Karpas-422 (cell line): ENCODE measurements at regions not wholly inside any gene's neighbourhood (a gene's known extent, or its start where the extent isn't known, plus 50 kb on each side); places are given as distances from the start of the nearest gene placed in this dataset.

Experiments used
- DNase-seq: peaks from one replicate; pipeline ENCODE4 v3.0.0-alpha.2; 2015
- H2AFZ ChIP-seq: fragments of 200-600 bp; sonication (generic); 2 replicates; pipeline ENCODE4 v1.6.1; 2014; ENCODE audit warnings: antibody characterized with exemption, low read length, mixed read lengths
- H3K27ac ChIP-seq: fragments of 200-600 bp; sonication (generic); 2 replicates; pipeline ENCODE4 v1.5.1; 2014; ENCODE audit warnings: mild to moderate bottlenecking, low read length, moderate library complexity
- H3K27me3 ChIP-seq: fragments of 200-600 bp; sonication (generic); 2 replicates; pipeline ENCODE4 v1.6.1; 2014; ENCODE audit warnings: low read length, mixed read lengths
- H3K36me3 ChIP-seq: fragments of 200-600 bp; sonication (generic); 2 replicates; pipeline ENCODE4 v1.6.1; 2014; ENCODE audit warnings: low read length, mixed read lengths; ENCODE audit not compliant: insufficient read depth
- H3K4me1 ChIP-seq: fragments of 200-600 bp; sonication (generic); 2 replicates; pipeline ENCODE4 v1.6.1; 2014; ENCODE audit warnings: mild to moderate bottlenecking, low read length, mixed read lengths
- H3K4me2 ChIP-seq: fragments of 200-600 bp; sonication (generic); 2 replicates; pipeline ENCODE4 v1.6.1; 2014; ENCODE audit warnings: low read length, low read depth, mild to moderate bottlenecking; ENCODE audit not compliant: poor library complexity, severe bottlenecking
- H3K4me3 ChIP-seq: fragments of 200-600 bp; sonication (generic); 2 replicates; pipeline ENCODE4 v1.5.1; 2014; ENCODE audit warnings: mild to moderate bottlenecking, antibody characterized with exemption, low read length, mixed read lengths
- H3K79me2 ChIP-seq: fragments of 200-600 bp; sonication (generic); 2 replicates; pipeline ENCODE4 v1.6.1; 2014; ENCODE audit warnings: mild to moderate bottlenecking, low read length, mixed read lengths
- H3K9ac ChIP-seq: fragments of 200-600 bp; sonication (generic); 2 replicates; pipeline ENCODE4 v1.6.0; 2014; ENCODE audit warnings: low read length
- H3K9me2 ChIP-seq: fragments of 200-600 bp; sonication (generic), shearing (Covaris generic); replicated peaks from 2 replicates; pipeline ENCODE4 v1.6.0; 2014; ENCODE audit warnings: mild to moderate bottlenecking, low read length, moderate library complexity; ENCODE audit not compliant: insufficient read depth
- H3K9me3 ChIP-seq: fragments of 300-700, 200-600 bp; sonication (generic); 2 replicates; pipeline ENCODE4 v1.6.1; 2014; ENCODE audit warnings: low read length, mixed read lengths
- H4K20me1 ChIP-seq: fragments of 200-600 bp; sonication (generic); 2 replicates; pipeline ENCODE4 v1.6.1; 2014; ENCODE audit warnings: mild to moderate bottlenecking, antibody characterized with exemption, low read length, low read depth; ENCODE audit not compliant: insufficient read depth

DNA sequence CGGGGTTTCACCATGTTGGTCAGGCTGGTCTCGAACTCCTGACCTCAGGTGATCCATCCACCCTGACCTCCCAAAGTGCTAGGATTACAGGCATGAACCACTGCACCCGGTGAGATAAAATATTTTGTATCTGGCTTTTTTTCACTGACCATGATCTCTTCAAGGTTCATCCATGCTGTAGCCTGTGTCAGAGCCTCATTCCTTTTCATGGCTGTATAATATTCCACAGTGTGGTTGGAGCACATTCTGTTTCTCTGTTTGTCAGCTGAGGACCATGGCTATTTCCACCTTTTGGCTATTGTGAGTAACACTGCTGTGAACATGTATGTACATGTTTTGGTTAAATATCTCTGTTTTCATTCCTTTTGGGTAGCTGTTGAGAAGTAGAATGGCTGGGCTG, 169.2 kb downstream of the SHOX start:
- Histone ChIP-seq H3K4me3 (no peak overlapping the region), H3K4me1 (no peaks in the 10 kb centered on the region), H3K27ac (no peak overlapping the region), H2AFZ (no peak overlapping the region), H3K9me3 (no peaks in the 10 kb centered on the region), H3K36me3 (no peaks in the 10 kb centered on the region), H3K9me2 (no peaks in the 10 kb centered on the region), H3K27me3 (no peaks in the 10 kb centered on the region), H3K4me2 (no peak overlapping the region), H3K9ac (no peak overlapping the region), H3K79me2 (no peaks in the 10 kb centered on the region), H4K20me1 (no peaks in the 10 kb centered on the region)
- DNase-seq: no peak

DNA sequence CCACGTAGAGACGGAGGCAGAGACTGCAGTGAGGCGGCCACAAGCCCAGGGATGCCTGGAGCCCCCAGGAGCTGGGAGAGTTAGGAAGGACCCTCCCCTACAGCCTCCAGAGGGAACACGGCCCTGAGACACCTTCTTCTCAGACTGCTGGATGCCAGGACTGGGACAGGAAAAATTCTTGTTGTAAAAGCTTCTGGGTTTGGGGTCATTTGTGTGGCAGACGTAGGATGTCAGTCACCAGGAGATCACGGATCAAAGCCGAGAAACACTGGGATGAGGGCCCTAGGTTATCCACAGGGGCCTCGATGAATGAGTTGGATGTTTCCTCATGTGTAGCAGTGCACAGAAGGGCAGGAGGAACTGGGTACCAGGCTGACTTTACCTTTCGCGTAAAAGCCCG, 163.7 kb downstream of the SHOX start:
- Histone ChIP-seq H3K9me2 (no peaks in the 10 kb centered on the region), H3K36me3 (no peaks in the 10 kb centered on the region), H3K79me2 (no peaks in the 10 kb centered on the region), H2AFZ (no peak overlapping the region), H3K4me3 (no peak overlapping the region), H3K27ac (no peak overlapping the region), H3K4me1 (no peaks in the 10 kb centered on the region), H4K20me1 (no peaks in the 10 kb centered on the region), H3K9ac (no peak overlapping the region), H3K27me3 (no peaks in the 10 kb centered on the region), H3K4me2 (no peak overlapping the region), H3K9me3 (no peaks in the 10 kb centered on the region)
- DNase-seq: no peak

DNA sequence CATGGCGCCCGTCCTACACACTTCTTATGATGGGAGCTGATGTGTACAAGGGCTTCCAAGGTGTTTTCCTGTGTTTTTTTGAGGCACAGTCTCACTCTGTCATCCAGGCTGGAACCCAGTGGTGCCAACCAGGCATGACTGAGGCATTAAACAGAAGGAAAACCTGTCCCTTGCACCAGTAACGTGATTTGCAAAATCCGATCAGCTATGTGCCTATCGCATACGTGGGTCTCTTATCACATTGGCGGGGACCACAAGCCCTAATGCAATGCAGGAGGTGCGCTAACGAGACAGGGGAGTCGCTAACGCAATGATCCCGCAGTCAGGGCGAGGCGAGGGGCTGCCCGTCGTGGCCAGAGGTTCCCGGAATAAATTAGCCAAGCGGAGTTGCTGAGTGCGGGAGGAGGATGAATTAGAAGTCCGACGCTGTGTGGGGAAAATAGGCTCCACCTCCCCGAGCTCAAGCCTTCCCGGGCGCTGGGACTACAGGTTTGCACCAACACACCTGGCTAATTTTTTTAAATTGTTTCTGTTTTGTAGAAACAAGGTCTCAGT, 162.7 kb downstream of the SHOX start:
- Histone ChIP-seq H3K9ac (no peak overlapping the region), H3K79me2 (no peaks in the 10 kb centered on the region), H2AFZ (no peak overlapping the region), H4K20me1 (no peaks in the 10 kb centered on the region), H3K9me3 (no peaks in the 10 kb centered on the region), H3K27ac (no peak overlapping the region), H3K27me3 (no peaks in the 10 kb centered on the region), H3K4me2 (no peak overlapping the region), H3K9me2 (no peaks in the 10 kb centered on the region), H3K36me3 (no peaks in the 10 kb centered on the region), H3K4me1 (no peaks in the 10 kb centered on the region), H3K4me3 (no peak overlapping the region)
- no peak for DNase-seq

DNA sequence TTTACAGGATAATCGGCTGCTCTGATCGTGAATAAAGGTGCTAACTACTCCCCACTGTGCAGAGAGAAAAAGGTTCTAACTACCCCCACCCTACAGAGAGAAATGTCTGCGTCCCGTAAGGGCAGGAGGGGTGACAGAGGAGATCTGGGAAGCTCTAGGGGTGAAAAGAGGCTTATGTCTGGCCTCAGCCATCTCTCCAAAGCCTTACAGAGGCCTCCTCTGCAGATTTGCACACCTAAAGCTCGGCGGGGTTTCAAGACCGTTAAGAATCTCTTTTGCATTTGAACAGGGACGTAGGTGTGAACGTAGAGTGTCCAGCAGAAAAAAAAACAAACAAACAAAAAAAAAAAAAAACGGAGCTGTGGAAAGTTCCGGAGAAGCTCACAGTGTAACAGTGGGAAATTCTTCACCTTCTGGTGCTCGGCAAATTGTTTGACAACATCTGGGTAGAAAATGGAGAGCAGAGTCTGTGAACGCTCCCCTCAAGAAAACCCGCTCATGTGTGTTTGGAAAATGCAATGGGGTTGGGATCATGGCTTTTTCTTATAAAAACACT, 161.0 kb downstream of the SHOX start:
- no peaks in the 10 kb centered on the region for H4K20me1 ChIP-seq
- no peak overlapping the region for H3K27ac ChIP-seq
- H3K9me2 ChIP-seq: no peaks in the 10 kb centered on the region
- no peaks in the 10 kb centered on the region for H3K4me1 ChIP-seq
- no peak for DNase-seq
- no peak overlapping the region for H2AFZ ChIP-seq
- H3K4me2 ChIP-seq: no peak overlapping the region
- H3K9ac ChIP-seq: no peak overlapping the region
- no peak overlapping the region for H3K4me3 ChIP-seq
- H3K36me3 ChIP-seq: no peaks in the 10 kb centered on the region
- H3K79me2 ChIP-seq: no peaks in the 10 kb centered on the region
- no peaks in the 10 kb centered on the region for H3K27me3 ChIP-seq
- H3K9me3 ChIP-seq: no peaks in the 10 kb centered on the region

DNA sequence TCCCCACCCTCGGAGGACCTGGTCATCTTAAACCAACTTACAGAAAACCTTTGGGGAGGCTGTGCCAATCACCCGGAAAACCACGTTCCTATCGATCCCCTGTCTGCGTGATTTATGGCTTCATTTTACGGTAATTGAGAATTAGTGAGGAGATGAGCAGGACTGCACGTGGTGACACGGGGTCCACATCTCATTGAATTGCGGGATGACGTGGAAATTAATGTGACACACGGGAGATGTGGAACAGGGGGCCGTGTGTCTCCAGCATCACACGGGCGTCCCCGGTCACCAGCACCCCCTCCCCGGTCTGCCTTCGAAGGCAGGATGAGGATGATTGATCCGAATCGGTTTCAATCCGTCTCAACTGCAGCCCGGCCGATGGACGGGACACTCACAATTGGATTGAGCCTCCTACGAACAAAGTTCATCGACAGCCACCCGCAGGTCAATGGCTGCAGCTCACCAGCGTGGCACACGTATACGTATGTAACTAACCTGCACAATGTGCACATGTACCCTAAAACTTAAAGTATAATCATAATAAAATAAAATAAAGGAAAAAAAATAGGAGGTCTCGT, 160.3 kb downstream of the SHOX start:
- Histone ChIP-seq H3K4me1 (no peaks in the 10 kb centered on the region), H3K9me3 (no peaks in the 10 kb centered on the region), H2AFZ (no peak overlapping the region), H3K27ac (no peak overlapping the region), H4K20me1 (no peaks in the 10 kb centered on the region), H3K9ac (no peak overlapping the region), H3K4me2 (no peak overlapping the region), H3K9me2 (no peaks in the 10 kb centered on the region), H3K36me3 (no peaks in the 10 kb centered on the region), H3K27me3 (no peaks in the 10 kb centered on the region), H3K79me2 (no peaks in the 10 kb centered on the region), H3K4me3 (no peak overlapping the region)
- no peak for DNase-seq

DNA sequence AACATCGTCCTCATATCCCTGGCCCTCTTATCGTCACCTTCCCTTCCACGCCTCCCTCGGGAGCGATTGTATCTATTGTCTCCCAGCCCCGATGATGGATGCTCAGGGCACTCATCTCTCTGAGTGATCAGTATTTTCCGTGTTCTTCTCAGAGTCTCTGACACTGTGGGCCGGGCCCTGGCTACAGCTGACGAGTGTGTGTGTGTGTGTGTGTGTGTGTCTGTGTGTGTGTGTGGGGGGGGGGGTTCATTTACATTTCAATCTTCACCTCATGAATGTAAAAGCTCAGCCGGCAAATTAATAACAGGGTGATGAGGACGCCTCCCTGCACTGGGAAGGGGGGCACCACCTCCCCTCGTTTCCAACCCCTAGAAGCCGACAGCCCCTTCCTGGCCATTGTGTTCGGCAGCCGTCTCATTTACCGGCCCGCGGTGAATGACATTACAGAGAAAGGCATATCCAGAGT, 159.5 kb downstream of the SHOX start:
- Histone ChIP-seq H3K9ac (no peak overlapping the region), H3K4me1 (no peaks in the 10 kb centered on the region), H3K79me2 (no peaks in the 10 kb centered on the region), H3K9me3 (no peaks in the 10 kb centered on the region), H3K4me3 (no peak overlapping the region), H3K27me3 (no peaks in the 10 kb centered on the region), H3K9me2 (no peaks in the 10 kb centered on the region), H3K4me2 (no peak overlapping the region), H2AFZ (no peak overlapping the region), H3K36me3 (no peaks in the 10 kb centered on the region), H4K20me1 (no peaks in the 10 kb centered on the region), H3K27ac (no peak overlapping the region)
- DNase-seq: no peak

DNA sequence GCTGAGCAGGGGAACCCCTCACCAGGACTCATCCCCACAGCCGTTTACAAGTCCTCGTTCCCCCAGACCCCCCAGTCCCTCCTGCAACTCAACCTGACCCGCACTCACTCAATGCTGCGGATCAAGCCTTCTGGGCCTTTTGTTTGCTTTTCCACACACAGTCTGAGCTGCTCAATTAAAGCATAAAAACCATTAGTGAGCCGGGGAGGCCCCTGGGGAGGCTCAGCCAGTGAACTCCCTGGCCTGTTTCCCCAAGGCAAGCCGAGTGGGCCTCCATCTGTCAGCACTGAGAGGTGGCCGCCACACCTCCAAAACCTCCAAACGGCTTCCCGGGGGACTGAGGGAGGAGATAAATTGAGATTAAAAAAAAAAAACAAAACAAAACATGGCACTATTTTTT, 158.5 kb downstream of the SHOX start:
- no peak overlapping the region for H3K4me2 ChIP-seq
- no peaks in the 10 kb centered on the region for H3K4me1 ChIP-seq
- no peaks in the 10 kb centered on the region for H3K9me2 ChIP-seq
- H4K20me1 ChIP-seq: no peaks in the 10 kb centered on the region
- H3K27me3 ChIP-seq: no peaks in the 10 kb centered on the region
- no peaks in the 10 kb centered on the region for H3K79me2 ChIP-seq
- no peak overlapping the region for H3K4me3 ChIP-seq
- no peaks in the 10 kb centered on the region for H3K9me3 ChIP-seq
- H3K27ac ChIP-seq: no peak overlapping the region
- no peaks in the 10 kb centered on the region for H3K36me3 ChIP-seq
- DNase-seq: no peak
- no peak overlapping the region for H2AFZ ChIP-seq
- H3K9ac ChIP-seq: no peak overlapping the region

DNA sequence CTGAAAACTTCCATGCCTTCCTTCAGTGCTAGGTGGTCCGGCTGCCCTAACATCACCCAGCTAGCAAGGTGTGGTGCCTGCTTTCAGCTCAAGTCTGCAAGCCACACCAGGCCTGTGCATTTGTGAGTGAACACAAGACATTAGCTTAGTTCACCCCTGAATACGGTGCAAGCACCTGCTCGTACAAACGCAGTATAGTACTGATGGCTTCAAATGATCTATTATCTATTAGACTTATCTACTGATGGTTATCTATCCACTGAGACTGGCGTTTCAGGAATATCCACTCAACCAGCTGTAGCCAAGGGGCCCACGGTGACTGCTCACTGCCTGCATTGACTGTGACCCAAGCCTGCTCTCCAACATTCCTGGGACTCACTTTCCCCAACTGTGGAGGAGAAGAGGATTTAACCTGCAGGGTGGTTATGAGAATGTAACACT, 155.9 kb downstream of the SHOX start:
- Histone ChIP-seq H3K27me3 (no peaks in the 10 kb centered on the region), H3K27ac (no peak overlapping the region), H3K4me2 (no peak overlapping the region), H3K79me2 (no peaks in the 10 kb centered on the region), H3K4me3 (no peak overlapping the region), H4K20me1 (no peaks in the 10 kb centered on the region), H3K36me3 (no peaks in the 10 kb centered on the region), H3K9ac (no peak overlapping the region), H3K9me3 (no peaks in the 10 kb centered on the region), H3K9me2 (no peaks in the 10 kb centered on the region), H2AFZ (no peak overlapping the region), H3K4me1 (no peaks in the 10 kb centered on the region)
- no peak for DNase-seq
